ENCODE measurements at regions not wholly inside any gene's neighbourhood (a gene's known extent, or its start where the extent isn't known, plus 50 kb on each side); places are given as distances from the start of the nearest gene placed in this dataset.

GRCh38 chr2:12623051-12623450 lies 93.7 kb upstream of the TRIB2 start:
- TF ChIP-seq, protein P1, sequence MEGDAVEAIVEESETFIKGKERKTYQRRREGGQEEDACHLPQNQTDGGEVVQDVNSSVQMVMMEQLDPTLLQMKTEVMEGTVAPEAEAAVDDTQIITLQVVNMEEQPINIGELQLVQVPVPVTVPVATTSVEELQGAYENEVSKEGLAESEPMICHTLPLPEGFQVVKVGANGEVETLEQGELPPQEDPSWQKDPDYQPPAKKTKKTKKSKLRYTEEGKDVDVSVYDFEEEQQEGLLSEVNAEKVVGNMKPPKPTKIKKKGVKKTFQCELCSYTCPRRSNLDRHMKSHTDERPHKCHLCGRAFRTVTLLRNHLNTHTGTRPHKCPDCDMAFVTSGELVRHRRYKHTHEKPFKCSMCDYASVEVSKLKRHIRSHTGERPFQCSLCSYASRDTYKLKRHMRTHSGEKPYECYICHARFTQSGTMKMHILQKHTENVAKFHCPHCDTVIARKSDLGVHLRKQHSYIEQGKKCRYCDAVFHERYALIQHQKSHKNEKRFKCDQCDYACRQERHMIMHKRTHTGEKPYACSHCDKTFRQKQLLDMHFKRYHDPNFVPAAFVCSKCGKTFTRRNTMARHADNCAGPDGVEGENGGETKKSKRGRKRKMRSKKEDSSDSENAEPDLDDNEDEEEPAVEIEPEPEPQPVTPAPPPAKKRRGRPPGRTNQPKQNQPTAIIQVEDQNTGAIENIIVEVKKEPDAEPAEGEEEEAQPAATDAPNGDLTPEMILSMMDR (optimal IDR thresholded peaks at IDR 0.05 in 1 of 3, IDR thresholded peaks at IDR 0.05 in 1 of 3, conservative IDR thresholded peaks at IDR 0.05 in 1 of 3; ENCODE audit: extremely low read depth in 1 of 3, insufficient read depth in 2 of 3, low read length in 3 of 3) = no peak
- no peak for TF ChIP-seq EZH2 (IDR thresholded peaks at IDR 0.05; ENCODE audit: low read length)
